ENCODE measurements at regions not wholly inside any gene's neighbourhood (a gene's known extent, or its start where the extent isn't known, plus 50 kb on each side); places are given as distances from the start of the nearest gene placed in this dataset.
"Not testable (repeated sequence)": the region's sequence is repeated elsewhere in the genome, so short reads cannot be mapped to it uniquely, and the experiment has no call there.

DNA sequence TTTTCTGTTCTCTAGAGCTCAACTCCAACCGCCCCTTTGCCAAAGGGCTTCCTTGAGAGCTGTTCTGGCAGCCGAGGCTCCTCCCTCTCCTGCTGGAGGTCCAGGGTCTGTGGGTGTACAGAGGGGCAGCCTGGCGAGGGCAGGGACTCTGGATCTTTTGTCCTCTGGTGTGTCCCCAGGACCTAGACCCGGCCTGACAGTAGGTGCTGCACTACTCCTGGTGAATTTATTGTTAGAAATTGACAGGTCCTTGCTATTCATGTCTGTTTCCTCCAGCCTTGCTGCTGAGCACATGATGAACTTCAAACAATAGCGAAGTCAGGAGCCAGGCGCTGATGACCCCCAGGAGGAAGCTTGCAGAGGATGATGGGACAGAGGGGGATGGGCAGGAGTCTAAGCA is 234.7 kb upstream of the SULF2 start:
- Histone ChIP-seq H3K9me3 (peaks cover 0 to 3% (median 0%) of the 10 kb centered on the region in 3 donors), H3K4me3 (no peak overlapping the region), H3K36me3 (no peaks in the 10 kb centered on the region), H3K27ac (no peak overlapping the region), H3K27me3 (peaks cover 0 to 22% of the 10 kb centered on the region in 2 donors), H3K4me1 (no peaks in the 10 kb centered on the region)
- intact Hi-C loops (cut with DNase I; ENCODE audit: low total_unique reads), result no loop called here
- DNase-seq, result no peak
- TF ChIP-seq, protein P1, sequence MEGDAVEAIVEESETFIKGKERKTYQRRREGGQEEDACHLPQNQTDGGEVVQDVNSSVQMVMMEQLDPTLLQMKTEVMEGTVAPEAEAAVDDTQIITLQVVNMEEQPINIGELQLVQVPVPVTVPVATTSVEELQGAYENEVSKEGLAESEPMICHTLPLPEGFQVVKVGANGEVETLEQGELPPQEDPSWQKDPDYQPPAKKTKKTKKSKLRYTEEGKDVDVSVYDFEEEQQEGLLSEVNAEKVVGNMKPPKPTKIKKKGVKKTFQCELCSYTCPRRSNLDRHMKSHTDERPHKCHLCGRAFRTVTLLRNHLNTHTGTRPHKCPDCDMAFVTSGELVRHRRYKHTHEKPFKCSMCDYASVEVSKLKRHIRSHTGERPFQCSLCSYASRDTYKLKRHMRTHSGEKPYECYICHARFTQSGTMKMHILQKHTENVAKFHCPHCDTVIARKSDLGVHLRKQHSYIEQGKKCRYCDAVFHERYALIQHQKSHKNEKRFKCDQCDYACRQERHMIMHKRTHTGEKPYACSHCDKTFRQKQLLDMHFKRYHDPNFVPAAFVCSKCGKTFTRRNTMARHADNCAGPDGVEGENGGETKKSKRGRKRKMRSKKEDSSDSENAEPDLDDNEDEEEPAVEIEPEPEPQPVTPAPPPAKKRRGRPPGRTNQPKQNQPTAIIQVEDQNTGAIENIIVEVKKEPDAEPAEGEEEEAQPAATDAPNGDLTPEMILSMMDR (IDR thresholded peaks at IDR 0.05), result no peak

DNA sequence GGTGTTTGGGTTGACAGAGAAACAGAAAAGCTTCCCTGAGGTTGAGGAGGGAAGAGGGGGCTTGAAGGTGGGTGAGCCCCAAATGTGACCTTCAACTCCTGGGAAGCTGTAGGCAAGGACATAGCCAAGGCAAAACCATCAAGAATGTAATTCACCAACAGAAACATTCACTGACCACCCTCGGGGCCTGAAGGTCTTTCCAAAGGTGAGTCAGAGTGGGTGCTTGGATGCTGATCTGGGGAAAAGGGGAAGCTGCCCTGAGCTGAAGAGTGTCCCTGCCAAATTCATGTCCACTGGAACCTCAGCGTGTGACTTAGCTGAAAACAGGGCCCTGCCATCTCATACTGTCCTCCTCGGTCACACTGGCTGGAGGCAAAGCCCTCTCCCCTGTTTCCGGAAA is 234.2 kb upstream of the SULF2 start:
- peaks cover 0 to 22% of the 10 kb centered on the region in 2 donors for H3K27me3 ChIP-seq
- intact Hi-C loops (cut with DNase I; ENCODE audit: low total_unique reads), result no loop called here
- TF ChIP-seq, protein P1 (IDR thresholded peaks at IDR 0.05), result no peak

DNA sequence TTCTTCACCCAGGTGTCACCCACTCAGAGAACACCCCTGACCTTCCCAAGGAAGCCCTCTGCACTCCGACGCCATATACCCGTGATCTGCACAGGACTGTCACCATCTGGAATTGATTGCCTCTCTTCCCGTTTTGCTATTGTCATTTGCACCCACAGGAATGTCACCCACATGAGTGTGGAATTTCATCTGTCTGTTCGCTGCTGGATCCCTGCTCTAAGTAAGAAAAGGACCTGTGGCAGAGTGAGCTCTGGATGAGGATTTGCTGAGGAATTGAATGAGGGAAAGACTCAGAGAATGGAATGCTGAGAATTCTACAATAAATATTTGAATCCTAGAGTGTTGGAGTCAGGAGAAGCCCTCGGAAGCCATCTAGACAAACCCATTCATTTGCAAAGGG is 233.6 kb upstream of the SULF2 start:
- H3K4me3 ChIP-seq; H3K27ac ChIP-seq; DNase-seq; H3K9me3 ChIP-seq; H3K4me1 ChIP-seq; H3K36me3 ChIP-seq; intact Hi-C loops (cut with DNase I; ENCODE audit: low total_unique reads): not testable (repeated sequence)
- H3K27me3 ChIP-seq, result peaks cover 0 to 22% of the 10 kb centered on the region in 2 donors

More for the DNA sequence above, 234.2 kb upstream of the SULF2 start:
- Histone ChIP-seq H3K4me3 (no peak overlapping the region), H3K36me3 (no peaks in the 10 kb centered on the region), H3K9me3 (peaks cover 0 to 3% (median 0%) of the 10 kb centered on the region in 3 donors), H3K27ac (no peak overlapping the region), H3K4me1 (no peaks in the 10 kb centered on the region)
- DNase-seq, result no peak

DNA sequence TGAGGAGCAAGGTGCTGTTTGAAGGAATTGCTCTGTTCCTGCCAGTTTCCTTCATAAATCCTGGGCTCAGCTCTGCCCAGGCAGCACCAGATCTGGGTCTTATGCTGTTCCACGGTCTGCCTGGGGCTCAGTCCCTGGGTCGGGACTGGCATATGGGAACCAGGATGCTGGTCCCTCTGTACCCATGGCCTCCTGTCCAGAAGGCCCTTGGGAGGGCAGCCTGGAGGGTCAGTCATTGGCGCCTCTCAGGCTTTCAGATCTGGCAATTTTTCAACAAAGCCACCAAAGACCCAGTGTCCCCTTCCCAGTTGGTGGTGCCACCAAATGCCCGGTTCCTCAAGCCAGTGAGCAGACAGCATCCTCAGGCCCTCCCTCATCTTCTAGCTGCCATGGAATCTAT is 232.7 kb upstream of the SULF2 start:
- Histone ChIP-seq H3K27me3 (peaks cover 0 to 22% of the 10 kb centered on the region in 2 donors), H3K36me3 (no peaks in the 10 kb centered on the region), H3K4me3 (no peak overlapping the region), H3K27ac (no peak overlapping the region), H3K4me1 (no peaks in the 10 kb centered on the region), H3K9me3 (peaks cover 0 to 3% (median 0%) of the 10 kb centered on the region in 3 donors)
- TF ChIP-seq, protein P1 (IDR thresholded peaks at IDR 0.05), result no peak
- no peak for DNase-seq
- intact Hi-C loops (cut with DNase I; ENCODE audit: low total_unique reads), result no loop called here

DNA sequence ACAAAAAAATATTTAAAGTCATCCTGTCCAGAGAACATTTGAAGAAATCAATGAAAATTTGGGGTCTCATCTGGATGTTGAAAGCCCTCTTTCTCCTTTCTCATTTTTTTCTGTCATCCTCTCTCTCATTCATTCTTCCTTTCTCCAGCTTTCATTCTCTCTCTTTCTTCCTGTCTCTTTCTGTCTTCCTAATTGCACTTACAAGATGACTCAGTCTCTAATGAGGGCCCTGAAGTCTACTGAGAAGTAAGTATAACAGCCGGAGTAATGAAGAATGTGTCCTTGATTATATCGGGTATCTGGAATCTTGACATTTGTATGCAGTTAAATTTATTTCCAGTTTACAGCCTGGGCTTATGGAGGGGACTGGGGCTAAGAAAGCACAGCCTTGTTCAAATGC is 232.2 kb upstream of the SULF2 start:
- TF ChIP-seq, protein P1 (IDR thresholded peaks at IDR 0.05), result no peak

DNA sequence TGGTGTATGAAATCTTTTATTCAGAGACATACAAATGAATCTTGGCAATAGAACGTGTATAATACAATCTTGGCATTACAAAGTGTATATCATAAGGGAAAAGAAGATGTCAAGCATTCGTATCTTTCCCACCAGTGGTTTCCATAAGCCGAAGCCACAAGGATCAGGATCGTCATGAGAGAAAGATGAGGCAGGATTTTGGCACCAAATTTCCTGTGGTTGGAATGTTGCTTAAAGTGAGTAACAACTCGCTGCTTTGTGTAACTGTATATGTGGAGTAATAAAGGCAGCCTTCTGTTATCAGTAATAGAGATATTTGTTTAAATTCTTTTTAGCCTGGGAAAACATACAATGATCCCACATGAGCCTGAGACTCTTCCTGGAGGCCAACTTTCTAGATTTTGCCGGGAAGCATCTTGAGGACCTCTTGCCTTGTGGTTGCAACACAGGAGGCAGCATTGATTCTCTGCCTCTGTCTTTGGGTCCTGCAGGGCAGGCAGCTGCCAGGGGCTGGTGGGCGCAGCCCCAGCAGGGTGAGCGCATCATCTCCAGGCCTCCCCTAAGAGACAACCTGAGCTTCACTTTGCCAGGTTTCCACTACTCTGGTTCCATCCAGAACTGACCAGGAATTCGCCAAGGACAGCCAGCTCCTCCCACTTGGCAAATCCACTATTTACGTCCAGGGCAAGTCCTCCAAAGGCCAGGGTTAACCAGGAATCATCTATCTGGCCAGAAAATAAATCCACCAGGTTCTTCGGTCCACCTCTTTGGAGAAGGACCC is 230.9 kb upstream of the SULF2 start:
- no peaks in the 10 kb centered on the region for H3K36me3 ChIP-seq
- H3K27ac ChIP-seq, result no peak overlapping the region
- no peaks in the 10 kb centered on the region for H3K4me1 ChIP-seq
- peaks cover 0 to 18% of the 10 kb centered on the region in 2 donors for H3K27me3 ChIP-seq
- H3K4me3 ChIP-seq, result no peak overlapping the region
- no peak for DNase-seq
- intact Hi-C loops (cut with DNase I; ENCODE audit: low total_unique reads), result no loop called here
- TF ChIP-seq, protein P1 (IDR thresholded peaks at IDR 0.05), result no peak
- peaks cover 0 to 14% (median 10%) of the 10 kb centered on the region in 3 donors for H3K9me3 ChIP-seq

More for the DNA sequence above, 232.2 kb upstream of the SULF2 start:
- Histone ChIP-seq H3K36me3 (no peaks in the 10 kb centered on the region), H3K9me3 (peaks cover 0 to 4% (median 3%) of the 10 kb centered on the region in 3 donors), H3K27me3 (peaks cover 0 to 22% of the 10 kb centered on the region in 2 donors), H3K4me3 (no peak overlapping the region), H3K4me1 (no peaks in the 10 kb centered on the region), H3K27ac (no peak overlapping the region)
- intact Hi-C loops (cut with DNase I; ENCODE audit: low total_unique reads), result no loop called here
- no peak for DNase-seq
